H9 (cell line): ENCODE measurements at regions not wholly inside any gene's neighbourhood (a gene's known extent, or its start where the extent isn't known, plus 50 kb on each side); places are given as distances from the start of the nearest gene placed in this dataset.

Experiments used
- DNase-seq: peaks from one replicate; pipeline ENCODE4 v3.0.0-alpha.2; 2017
- H2AFZ ChIP-seq: one replicate; pipeline ENCODE4 v1.6.1; 2013; ENCODE audit warnings: mild to moderate bottlenecking, low read length, control low read depth, moderate library complexity
- H2AK5ac ChIP-seq: 2 replicates; pipeline ENCODE4 v1.6.1; 2013; ENCODE audit warnings: low read length, control low read depth, mixed read lengths; ENCODE audit not compliant: insufficient read length
- H2BK120ac ChIP-seq: one replicate; pipeline ENCODE4 v1.6.1; 2013; ENCODE audit warnings: low read depth, mild to moderate bottlenecking, low read length, control low read depth, inconsistent platforms; ENCODE audit not compliant: poor library complexity, severe bottlenecking
- H2BK12ac ChIP-seq: 2 replicates; pipeline ENCODE4 v1.6.1; 2013; ENCODE audit warnings: low read length, control low read depth, mixed read lengths, low read depth; ENCODE audit not compliant: insufficient read length
- H2BK15ac ChIP-seq: 2 replicates; pipeline ENCODE4 v1.6.1; 2013; ENCODE audit warnings: low read depth, low read length, control low read depth
- H2BK20ac ChIP-seq: one replicate; pipeline ENCODE4 v1.6.1; 2013; ENCODE audit warnings: low read depth, mild to moderate bottlenecking, low read length, control low read depth, inconsistent platforms; ENCODE audit not compliant: poor library complexity, severe bottlenecking
- H2BK5ac ChIP-seq: 2 replicates; pipeline ENCODE4 v1.6.1; 2013; ENCODE audit warnings: low read length, control low read depth, mixed read lengths; ENCODE audit not compliant: insufficient read length
- H3K14ac ChIP-seq: 2 replicates; pipeline ENCODE4 v1.6.1; 2013; ENCODE audit warnings: low read length, control low read depth; ENCODE audit not compliant: insufficient read depth
- H3K18ac ChIP-seq: 2 replicates; pipeline ENCODE4 v1.6.1; 2013; ENCODE audit warnings: low read depth, mild to moderate bottlenecking, mixed read lengths, low read length, control low read depth; ENCODE audit not compliant: insufficient read length
- H3K23ac ChIP-seq: 2 replicates; pipeline ENCODE4 v1.6.1; 2013; ENCODE audit warnings: low read length, control low read depth, mixed read lengths, low read depth; ENCODE audit not compliant: insufficient read length
- H3K23me2 ChIP-seq: 2 replicates; pipeline ENCODE4 v1.6.1; 2013; ENCODE audit warnings: low read depth, mild to moderate bottlenecking, mixed read lengths, low read length, control low read depth; ENCODE audit not compliant: insufficient read length, poor library complexity, severe bottlenecking
- H3K27ac ChIP-seq: 2 replicates; pipeline ENCODE4 v1.5.1; 2013; ENCODE audit warnings: low read length, control low read depth, mixed read lengths, low read depth; ENCODE audit not compliant: insufficient read length
- H3K27me3 ChIP-seq: 2 replicates; pipeline ENCODE4 v1.6.1; 2013; ENCODE audit warnings: low read length, control low read depth, inconsistent platforms; ENCODE audit not compliant: insufficient read depth
- H3K4ac ChIP-seq: 2 replicates; pipeline ENCODE4 v1.6.1; 2013; ENCODE audit warnings: low read depth, mild to moderate bottlenecking, control low read depth, inconsistent platforms, low read length, moderate library complexity
- H3K4me1 ChIP-seq: 2 replicates; pipeline ENCODE4 v1.6.1; 2013; ENCODE audit warnings: low read length, control low read depth, inconsistent platforms; ENCODE audit not compliant: insufficient read depth
- H3K4me2 ChIP-seq: 2 replicates; pipeline ENCODE4 v1.6.1; 2013; ENCODE audit warnings: low read length, control low read depth, mixed read lengths; ENCODE audit not compliant: insufficient read length, insufficient read depth
- H3K56ac ChIP-seq: 2 replicates; pipeline ENCODE4 v1.6.1; 2013; ENCODE audit warnings: low read depth, mild to moderate bottlenecking, mixed read lengths, low read length, control low read depth; ENCODE audit not compliant: insufficient read length
- H3K79me1 ChIP-seq: 2 replicates; pipeline ENCODE4 v1.6.1; 2013; ENCODE audit warnings: low read depth, mild to moderate bottlenecking, moderate library complexity, low read length, control low read depth, inconsistent platforms; ENCODE audit not compliant: insufficient read depth, poor library complexity, severe bottlenecking
- H3K79me2 ChIP-seq: 2 replicates; pipeline ENCODE4 v1.6.1; 2013; ENCODE audit warnings: low read length, control low read depth, inconsistent platforms; ENCODE audit not compliant: insufficient read depth
- H3K9ac ChIP-seq: 2 replicates; pipeline ENCODE4 v1.6.1; 2013; ENCODE audit warnings: low read length, control low read depth, mixed read lengths; ENCODE audit not compliant: insufficient read length; ENCODE audit errors: extremely low read depth
- H3K9me3 ChIP-seq: one replicate; pipeline ENCODE4 v1.6.1; 2013; ENCODE audit warnings: low read depth, low read length, inconsistent platforms; ENCODE audit not compliant: control insufficient read depth
- H3T11ph ChIP-seq: one replicate; pipeline ENCODE4 v1.6.1; 2013; ENCODE audit warnings: mild to moderate bottlenecking, low read length, control low read depth, inconsistent platforms
- H4K20me1 ChIP-seq: one replicate; pipeline ENCODE4 v1.6.1; 2013; ENCODE audit not compliant: control insufficient read depth, insufficient read length, insufficient read depth
- H4K5ac ChIP-seq: 2 replicates; pipeline ENCODE4 v1.6.1; 2013; ENCODE audit warnings: low read depth, mild to moderate bottlenecking, mixed read lengths, low read length, control low read depth; ENCODE audit not compliant: insufficient read length
- H4K8ac ChIP-seq: replicated peaks from 2 replicates; pipeline ENCODE4 v1.6.1; 2013; ENCODE audit warnings: low read length, control low read depth, mixed read lengths, low read depth; ENCODE audit not compliant: insufficient read length
- H4K91ac ChIP-seq: 2 replicates; pipeline ENCODE4 v1.6.1; 2013; ENCODE audit warnings: low read depth, mild to moderate bottlenecking, moderate library complexity, mixed read lengths, low read length, control low read depth; ENCODE audit not compliant: insufficient read length
- H3K27ac Mint-ChIP-seq, 3 experiments: 2 replicates in 2 of 3; 3 replicates in 1 of 3; pipeline ENCODE4 v1.8.0; 2020 to 2021; ENCODE audit warnings: mixed read lengths in 3 of 3, mild to moderate bottlenecking in 1 of 3, moderate library complexity in 1 of 3
- H3K27me3 Mint-ChIP-seq: 2 replicates; pipeline ENCODE4 v1.8.0; 2021; ENCODE audit warnings: low read depth, mild to moderate bottlenecking, moderate library complexity, mixed read lengths
- H3K36me3 Mint-ChIP-seq, 3 experiments: 2 replicates in 2 of 3; 3 replicates in 1 of 3; pipeline ENCODE4 v1.8.0; 2020 to 2021; ENCODE audit warnings: low read depth in 3 of 3, mixed read lengths in 3 of 3; ENCODE audit not compliant: insufficient read depth in 1 of 3
- H3K4me1 Mint-ChIP-seq, 2 experiments: 2 replicates each; pipeline ENCODE4 v1.8.0; 2020; ENCODE audit warnings: mixed read lengths in 2 of 2
- H3K4me3 Mint-ChIP-seq, 2 experiments: 2 replicates in 1 of 2; 3 replicates in 1 of 2; pipeline ENCODE4 v1.8.0; 2020 to 2021; ENCODE audit warnings: mild to moderate bottlenecking in 2 of 2, mixed read lengths in 2 of 2, moderate library complexity in 1 of 2
- H3K9me3 Mint-ChIP-seq, 2 experiments: 2 replicates in 1 of 2; 3 replicates in 1 of 2; pipeline ENCODE4 v1.8.0; 2020; ENCODE audit warnings: mild to moderate bottlenecking in 2 of 2, mixed read lengths in 2 of 2, moderate library complexity in 1 of 2
- CTCF ChIP-seq: fragments of 200-600 bp; sonication (generic); conservative IDR thresholded peaks from 3 replicates; pipeline ENCODE4 v1.8.0; 2021; ENCODE audit warnings: antibody characterized with exemption, mild to moderate bottlenecking
- WGBS: extraction: QIAGEN DNeasy Blood & Tissue Kit; methylation state at CpG from one replicate; pipeline ENCODE4 v1.1.7; 2013; ENCODE audit warnings: missing lambda C conversion rate, low lambda C conversion rate, mixed read lengths; ENCODE audit not compliant: insufficient read length; ENCODE audit errors: extremely low coverage; 5-methylcytosine and 5-hydroxymethylcytosine counted together

GRCh38 chr7:47704936-47705335 lies 123.0 kb upstream of the TNS3 start:
- Histone ChIP-seq H3K56ac (no peak overlapping the region), H2BK15ac (no peak overlapping the region), H4K8ac (no peak overlapping the region), H4K20me1 (no peaks in the 10 kb centered on the region), H4K91ac (no peak overlapping the region), H3K9ac (no peak overlapping the region), H3K27me3 (no peaks in the 10 kb centered on the region), H3K9me3 (no peaks in the 10 kb centered on the region), H4K5ac (no peak overlapping the region), H3K14ac (no peak overlapping the region), H3K23me2 (no peaks in the 10 kb centered on the region), H3T11ph (no peak overlapping the region), H3K4ac (no peak overlapping the region), H3K79me1 (no peaks in the 10 kb centered on the region), H2AK5ac (no peak overlapping the region), H2BK120ac (no peak overlapping the region), H3K4me2 (no peak overlapping the region), H3K4me1 (no peaks in the 10 kb centered on the region), H2AFZ (no peak overlapping the region), H3K18ac (no peak overlapping the region), H2BK20ac (no peak overlapping the region), H3K79me2 (no peaks in the 10 kb centered on the region), H3K23ac (no peak overlapping the region), H3K27ac (no peak overlapping the region), H2BK5ac (no peak overlapping the region), H2BK12ac (no peak overlapping the region)
- Mint-ChIP-seq H3K4me3 (no peak overlapping the region), H3K36me3 (no peaks in the 10 kb centered on the region), H3K9me3 (no peaks in the 10 kb centered on the region; a peak in 1 of 5 replicates), H3K4me1 (0 out of 4 replicates have a peak, but pooled peaks cover 2% of the 10 kb centered on the region in 2 experiments), H3K27ac (no peak overlapping the region), H3K27me3 (peaks cover 7% of the 10 kb centered on the region)
- WGBS = no CpG with 5 or more reads among the region's 2 CpGs
- no peak for TF ChIP-seq CTCF
- no peak for DNase-seq
